DMS153 treated with DMSO at 0.1 percent for 48 hours (cell line): ENCODE measurements at regions not wholly inside any gene's neighbourhood (a gene's known extent, or its start where the extent isn't known, plus 50 kb on each side); places are given as distances from the start of the nearest gene placed in this dataset.
A peak's percentile ranks its signal among the peaks of the same experiment; 100 is the strongest.
"Not testable (repeated sequence)": the region's sequence is repeated elsewhere in the genome, so short reads cannot be mapped to it uniquely, and the experiment has no call there.

Experiments
- DNase-seq: peaks from one replicate; lab custom pipeline; 2025; ENCODE audit not compliant: unreplicated experiment; lab: John Stamatoyannopoulos, UW

DNA sequence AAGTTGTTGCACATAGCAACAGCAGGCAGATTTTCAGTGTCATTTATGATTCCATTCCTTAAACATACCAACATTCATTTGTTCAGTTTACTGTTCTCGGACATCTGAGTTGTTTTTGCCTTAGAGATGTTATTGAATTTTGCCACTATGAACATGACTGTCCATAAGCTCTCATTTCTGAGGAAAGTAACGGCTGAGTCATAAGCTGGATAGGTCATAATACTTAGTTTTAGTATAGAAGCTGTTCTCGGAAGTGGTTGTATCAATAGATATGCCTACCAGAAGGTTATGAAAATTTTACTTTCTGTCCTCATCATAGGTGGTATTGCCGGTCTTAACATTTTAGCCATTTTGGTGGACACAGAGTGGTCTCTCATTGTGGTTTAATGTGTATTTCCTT, 157.1 kb upstream of the CLNK start:
- no peak for DNase-seq

DNA sequence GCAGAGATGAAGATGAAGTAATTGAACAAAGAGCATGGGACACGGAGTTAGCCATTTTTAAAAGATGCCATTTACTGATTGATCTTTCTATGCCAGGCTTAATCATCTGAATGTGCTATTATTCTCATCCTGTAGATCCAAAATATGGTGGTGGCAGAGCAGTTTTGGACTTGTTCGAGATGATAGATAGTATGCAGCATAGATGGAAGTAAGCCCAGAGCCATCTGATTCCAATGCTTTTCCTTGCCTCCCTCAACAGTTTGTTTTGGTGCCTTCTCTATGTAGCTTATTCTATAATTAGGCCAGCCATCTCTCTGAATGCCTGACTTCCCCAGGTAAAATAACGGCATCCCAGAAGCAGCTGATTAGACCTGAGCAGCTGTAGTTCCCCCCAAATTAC, 152.6 kb upstream of the CLNK start:
- no peak for DNase-seq

DNA sequence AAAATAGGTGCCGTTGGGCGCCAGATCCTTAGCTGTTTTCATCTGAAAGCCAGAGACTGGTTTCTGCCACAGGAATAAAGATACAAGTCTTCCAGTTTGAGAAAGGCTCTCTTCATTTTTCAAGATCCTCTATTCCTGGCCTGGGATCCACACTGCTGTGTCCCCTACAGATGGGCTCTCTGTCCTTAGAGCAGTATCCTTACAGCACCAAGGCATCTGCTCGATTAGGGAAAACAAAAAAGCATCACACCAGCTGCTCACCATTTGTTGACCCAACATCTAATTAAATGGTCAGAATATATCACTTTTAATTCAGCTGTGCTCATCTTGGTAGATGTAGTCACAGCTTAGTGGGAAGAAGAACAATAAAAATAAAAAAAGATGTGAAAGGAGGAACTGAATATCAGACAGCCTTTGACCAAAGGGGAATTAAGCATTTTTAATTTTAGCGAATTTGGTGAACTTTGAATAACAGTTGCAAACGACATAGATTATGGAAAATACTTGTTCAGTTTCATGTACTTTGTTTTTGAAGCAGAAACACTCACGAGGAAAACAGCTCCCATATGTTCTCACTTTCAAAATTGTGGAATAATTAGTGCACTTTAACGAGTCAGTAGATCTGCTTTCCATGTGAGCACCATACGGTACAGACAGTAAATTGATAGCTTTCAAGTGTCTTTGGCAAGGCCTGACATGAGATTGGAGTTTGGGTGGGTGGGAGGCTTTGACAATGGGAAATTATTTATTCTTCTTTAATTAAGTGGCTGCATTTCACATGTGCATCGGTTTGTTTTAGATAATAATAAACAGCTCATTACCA, 148.4 kb upstream of the CLNK start:
- DNase-seq = no peak

DNA sequence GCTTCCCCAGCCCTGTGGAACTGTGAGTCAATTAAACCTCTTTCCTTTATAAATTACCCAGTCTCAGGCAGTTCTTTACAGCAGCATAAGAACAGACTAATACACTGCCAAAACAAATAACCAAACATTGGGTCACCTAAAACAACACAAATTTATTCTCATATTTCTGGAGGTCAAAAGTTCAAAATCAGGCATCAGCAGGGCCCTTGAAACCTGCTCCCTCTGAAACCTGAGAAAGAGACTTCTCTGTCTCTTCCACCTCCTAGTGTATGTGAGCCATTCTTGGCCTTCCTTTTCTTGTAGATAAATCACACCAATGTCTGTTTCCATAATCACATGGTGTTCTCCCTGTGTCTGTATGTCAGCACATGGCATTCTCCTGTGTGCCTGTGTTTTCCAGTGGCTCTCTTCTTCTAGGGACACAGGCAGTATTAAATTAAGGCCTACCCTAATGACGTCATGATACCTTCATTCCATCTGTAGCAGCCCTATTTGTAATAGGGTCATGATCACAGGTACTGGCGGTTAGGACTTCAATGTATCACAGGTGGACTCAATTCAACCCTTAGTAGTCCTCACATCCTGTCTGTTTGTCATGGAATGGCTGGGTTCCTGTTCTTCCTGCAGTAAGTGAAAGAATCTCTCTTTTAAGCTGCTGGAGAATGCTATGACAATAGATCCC, 147.3 kb upstream of the CLNK start:
- DNase-seq = no peak

DNA sequence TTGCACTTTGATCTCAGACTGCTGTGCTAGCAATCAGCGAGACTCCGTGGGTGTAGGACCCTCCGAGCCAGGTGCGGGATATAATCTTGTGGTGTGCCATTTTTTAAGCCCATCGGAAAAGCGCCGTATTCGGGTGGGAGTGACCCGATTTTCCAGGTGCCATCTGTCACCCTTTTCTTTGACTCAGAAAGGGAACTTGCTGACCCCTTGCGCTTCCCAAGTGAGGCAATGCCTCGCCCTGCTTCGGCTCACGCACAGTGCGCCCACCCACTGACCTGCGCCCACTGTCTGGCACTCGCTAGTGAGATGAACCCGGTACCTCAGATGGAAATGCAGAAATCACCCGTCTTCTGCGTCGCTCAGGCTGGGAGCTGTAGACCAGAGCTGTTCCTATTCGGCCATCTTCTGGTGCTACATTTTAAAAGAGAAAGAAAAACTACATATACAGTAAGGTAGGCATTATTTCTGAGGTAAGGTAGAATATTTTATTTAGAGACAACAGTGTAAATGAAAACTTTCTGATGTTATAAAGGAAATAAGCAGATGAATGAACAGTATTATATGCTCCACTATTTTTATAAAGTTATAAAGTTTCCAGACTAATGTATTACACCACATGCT, 144.5 kb upstream of the CLNK start:
- DNase-seq = not testable (repeated sequence)

DNA sequence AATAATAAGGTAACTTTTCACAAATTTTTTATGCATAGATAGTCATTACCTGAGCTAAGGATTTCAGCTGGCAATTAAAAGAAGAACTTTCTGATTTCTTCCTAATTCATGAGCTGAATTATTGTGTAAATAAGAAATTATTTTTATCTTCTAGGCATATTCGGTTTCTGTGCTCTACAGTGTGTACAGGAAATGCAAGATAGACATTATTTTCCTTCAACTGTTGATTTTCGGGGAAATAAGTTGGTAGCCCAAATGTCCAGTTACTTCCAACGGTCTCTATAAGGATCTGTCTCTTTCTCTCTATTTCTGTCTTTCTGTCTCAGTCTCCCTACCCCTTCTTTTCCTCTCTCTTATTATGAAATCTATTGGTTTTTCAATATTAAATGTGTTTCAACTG, 137.3 kb upstream of the CLNK start:
- DNase-seq = no peak

DNA sequence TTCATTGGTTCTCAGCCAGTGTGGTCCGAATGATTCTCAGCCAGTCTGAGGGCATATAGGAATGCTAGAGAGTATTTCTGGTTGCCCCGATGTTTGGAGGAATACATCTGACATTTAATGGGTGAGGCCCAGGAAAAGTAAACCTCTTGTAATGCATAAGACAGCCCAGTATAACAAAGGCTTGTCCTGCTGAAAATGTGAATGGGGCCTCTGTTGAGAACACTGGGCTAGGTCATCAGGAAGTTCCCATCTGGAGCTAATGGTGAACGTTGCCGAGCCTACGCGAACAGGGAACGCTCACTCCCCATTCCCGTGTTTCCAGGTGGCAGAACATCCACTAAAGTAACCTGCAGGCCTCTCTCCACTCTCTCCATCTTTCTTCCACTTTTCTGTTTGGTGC, 132.0 kb upstream of the CLNK start:
- no peak for DNase-seq

DNA sequence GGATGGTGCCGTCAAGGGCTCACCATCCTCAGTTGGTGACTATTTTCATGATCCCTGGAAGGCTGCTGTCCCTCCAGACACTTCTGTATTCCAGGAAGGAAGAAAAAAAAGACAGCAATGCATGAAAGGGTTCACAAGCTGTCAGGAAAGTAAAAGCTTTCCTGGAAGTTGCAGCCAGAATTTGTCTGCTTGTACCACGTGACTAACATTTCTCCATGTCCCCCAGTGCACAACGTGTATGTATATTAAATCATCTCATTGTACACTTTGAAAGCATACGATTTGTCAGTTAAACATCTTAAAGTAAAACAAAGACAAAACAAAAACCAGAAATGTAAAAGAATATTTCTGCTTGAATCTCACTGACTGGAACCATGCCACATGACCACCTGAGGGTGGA, 127.4 kb upstream of the CLNK start:
- no peak for DNase-seq

DNA sequence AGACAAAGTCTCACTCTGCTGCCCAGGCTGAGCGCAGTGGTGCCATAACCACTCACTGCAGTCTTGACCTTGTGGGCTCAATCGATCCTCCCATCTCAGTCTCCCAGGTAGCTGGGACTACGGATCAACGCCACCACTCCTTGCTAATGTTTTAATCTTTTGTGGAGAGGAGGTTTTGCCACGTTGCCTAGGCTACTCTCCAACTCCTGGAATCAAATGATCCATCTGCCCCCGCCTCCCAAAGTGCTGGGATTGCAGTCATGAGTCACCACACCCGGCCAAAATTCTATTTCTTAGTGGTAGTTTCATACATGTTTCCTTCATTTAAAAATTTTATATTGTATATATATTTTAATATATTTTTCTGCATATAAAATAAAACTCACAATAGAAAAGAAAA, 125.8 kb upstream of the CLNK start:
- DNase-seq = no peak

DNA sequence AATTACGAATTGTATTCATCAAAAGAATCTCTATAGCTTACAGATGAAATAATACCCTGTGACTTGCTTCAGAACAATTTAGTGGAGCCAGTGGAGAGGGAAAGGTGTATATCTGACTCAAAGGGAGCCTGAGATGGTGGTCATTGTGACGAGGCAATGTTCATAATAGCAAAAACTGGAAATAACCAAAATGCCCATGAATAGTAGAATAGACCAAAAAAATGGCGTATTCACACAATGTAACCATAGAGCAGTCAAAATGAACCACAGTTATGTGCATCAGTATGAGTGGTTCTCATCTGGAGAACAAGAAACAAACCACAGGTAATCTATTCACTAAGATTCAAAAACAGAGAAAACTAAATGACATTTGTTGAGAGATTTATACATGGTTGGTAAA, 125.3 kb upstream of the CLNK start:
- DNase-seq = no peak

DNA sequence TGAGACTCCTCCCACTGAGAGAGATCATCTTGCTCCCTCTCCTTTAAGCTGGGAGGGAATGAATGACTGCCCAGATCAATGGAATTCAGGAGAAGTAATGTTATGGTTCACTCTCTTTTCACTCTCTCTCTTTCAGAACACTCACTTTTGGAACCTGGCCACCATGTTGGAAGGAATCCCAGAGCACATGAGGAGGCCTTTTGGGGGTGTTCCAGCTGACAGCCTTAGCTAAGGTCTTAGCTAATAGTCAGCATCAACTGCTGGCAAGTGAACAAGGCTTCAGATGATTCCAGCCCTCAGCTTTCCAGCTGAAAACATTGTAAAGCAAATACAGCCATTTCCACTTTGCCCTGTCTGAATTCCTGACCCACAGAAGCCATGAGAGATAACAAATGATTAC, 124.0 kb upstream of the CLNK start:
- no peak for DNase-seq

DNA sequence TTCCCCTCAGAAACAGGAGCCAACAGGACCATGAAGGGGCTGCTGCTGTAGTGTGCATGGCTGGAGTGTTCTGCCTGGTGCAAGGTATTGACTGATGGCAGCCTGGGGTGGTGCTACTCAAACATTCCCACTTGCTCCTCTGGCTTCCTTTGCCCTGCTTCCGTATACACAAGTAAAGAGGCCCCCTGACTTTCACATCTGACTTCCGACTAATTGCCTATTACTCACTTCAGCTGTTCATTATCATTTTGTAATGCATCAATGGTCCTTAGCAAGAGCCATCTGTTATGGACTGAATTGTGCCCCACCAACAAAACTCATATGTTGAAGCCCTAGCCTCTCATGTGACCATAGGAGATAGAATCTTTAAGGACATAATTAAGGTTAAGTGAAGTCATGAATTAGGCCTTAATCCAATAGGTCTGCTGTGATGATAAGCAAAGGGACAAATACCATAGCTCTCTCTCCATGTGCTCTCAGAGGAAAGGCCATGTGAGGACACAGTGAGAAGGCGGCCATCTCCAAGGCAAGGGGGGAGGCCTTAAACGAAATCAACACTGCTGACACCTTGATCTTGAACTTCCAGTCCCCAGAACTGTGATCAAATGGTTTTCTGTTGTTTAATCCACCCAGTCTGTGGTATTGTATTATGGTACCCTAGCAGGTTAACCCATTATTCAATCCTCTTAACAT, 122.5 kb upstream of the CLNK start:
- DNase-seq = no peak

DNA sequence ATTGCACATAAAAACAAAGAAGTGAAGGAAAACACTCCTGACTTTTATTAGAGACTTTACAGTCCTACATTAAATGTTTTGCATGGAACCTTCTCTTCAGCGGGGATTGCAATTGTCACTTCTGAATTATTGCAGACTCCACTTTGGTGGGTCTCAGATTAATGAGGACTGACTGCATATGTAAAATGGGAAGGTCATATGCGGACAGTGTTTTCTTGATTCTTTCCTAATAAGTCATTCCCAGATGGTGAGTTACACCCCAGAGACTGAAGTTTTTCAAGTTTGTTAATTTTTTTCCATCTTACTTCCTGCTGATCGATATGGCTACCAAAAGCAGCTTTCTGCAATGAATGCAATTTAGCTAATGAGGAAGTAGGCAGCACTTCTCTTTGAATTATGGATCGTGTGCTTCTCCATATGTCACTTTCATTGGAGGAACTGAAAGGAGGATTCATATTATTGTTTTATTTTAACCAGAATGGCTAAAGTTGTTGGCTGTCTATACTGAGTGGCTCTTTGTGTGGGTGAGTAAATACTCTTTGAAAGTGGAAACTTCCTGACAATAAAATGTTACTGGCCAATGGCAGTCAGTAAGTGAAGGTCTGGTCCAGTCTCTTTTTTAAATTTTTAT, 119.3 kb upstream of the CLNK start:
- DNase-seq = no peak

DNA sequence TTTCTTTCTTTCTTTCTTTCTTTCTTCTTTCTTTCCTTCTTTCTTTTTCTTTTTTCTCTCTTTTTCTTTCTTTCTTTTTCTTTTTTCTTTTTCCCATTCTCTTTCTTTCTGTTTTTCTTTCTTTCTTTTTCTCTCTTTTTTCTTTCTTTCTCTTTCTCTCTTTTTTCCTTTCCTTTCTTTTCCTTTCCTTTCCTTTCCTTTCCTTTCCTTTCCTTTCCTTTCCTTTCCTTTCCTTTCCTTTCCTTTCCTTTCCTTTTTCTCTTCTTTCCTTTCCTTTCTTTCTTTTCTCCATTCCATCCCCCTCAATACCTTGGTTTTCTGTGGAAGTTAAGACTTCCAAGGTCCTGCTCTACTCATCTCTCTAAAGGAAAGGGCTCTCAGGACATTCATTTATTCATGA, 102.8 kb upstream of the CLNK start:
- no peak for DNase-seq

DNA sequence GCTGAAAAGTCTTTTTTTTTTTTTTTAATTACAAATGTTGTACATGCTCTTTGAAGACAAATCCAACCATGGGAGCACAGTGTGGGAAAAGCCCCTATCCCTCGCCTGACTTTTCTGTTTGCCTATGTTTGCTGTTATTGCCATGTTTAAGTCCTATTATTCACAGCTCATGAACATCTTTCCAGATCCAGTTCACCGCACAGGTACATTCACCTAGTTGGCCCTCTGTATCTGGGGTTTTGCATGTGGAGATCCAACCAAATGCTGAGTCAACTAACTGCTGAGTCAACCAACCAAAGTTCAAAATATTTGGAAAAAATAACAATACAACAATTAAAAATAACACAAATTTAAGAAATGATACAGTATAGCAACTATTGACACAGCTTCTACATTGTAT, 100.1 kb upstream of the CLNK start:
- no peak for DNase-seq

DNA sequence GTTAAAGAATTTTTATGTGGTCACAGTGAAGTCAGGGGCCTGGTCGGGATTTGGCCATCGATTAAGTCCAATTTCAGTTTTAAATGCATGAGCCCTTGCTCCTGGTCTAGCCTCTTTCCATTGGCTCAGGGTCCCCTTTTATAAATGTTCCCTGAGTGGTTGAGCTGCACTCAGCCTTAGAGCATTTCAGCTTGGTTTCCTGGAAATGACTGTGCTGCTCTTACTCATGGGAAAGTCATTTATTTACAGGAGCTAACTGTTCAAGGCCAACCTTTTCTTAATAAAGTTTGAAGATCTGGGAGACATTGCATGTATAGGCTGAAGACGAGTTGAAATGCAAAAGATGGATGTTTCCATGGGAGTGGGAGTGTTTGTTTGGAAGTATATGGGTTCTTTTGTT, 98.8 kb upstream of the CLNK start:
- DNase-seq = no peak

DNA sequence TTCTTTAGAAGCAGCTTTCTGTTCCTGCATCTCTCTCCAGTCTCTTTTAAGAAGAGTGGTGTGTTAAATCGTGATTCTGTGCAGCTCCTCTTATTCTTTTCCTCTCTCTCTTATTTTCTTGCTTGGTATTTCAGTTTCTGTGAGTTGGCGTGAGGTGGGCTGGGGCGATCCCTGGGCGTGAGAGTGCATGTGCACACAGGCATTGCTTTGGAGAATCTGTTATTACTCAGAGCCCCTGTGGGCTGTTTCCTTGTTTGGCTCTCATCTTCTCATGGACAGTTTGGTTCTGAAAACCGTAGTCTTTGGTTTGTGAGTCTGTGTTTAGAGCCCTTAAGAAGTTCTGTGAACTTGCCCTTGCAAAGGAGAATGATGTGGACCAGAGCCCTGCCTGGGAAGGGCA, 97.2 kb upstream of the CLNK start:
- DNase-seq = no peak

DNA sequence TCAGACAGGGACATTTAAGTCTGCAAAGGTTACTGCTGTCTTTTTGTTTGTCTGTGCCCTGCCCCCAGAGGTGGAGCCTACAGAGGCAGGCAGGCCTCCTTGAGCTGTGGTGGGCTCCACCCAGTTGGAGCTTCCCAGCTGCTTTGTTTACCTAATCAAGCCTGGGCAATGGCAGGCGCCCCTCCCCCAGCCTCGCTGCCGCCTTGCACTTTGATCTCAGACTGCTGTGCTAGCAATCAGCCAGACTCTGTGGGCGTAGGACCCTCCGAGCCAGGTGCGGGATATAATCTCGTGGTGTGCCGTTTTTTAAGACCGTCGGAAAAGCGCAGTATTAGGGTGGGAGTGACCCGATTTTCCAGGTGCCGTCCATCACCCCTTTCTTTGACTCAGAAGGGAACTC, 96.2 kb upstream of the CLNK start:
- not testable (repeated sequence) for DNase-seq

DNA sequence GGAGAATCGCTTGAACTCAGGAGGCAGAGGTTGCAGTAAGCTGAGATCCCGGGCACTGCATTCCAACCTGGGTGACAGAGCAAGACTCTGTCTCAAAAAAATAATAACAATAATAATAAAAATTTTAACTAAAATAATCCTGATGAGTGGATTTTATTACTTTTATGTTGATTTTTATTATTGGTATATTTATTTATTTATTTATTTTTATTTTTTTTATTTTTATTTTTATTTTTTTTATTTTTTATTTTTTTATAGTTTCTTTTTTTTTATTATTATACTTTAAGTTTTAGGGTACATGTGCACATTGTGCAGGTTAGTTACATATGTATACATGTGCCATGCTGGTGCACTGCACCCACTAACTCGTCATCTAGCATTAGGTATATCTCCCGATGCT, 90.6 kb upstream of the CLNK start:
- DNase-seq = not testable (repeated sequence)

DNA sequence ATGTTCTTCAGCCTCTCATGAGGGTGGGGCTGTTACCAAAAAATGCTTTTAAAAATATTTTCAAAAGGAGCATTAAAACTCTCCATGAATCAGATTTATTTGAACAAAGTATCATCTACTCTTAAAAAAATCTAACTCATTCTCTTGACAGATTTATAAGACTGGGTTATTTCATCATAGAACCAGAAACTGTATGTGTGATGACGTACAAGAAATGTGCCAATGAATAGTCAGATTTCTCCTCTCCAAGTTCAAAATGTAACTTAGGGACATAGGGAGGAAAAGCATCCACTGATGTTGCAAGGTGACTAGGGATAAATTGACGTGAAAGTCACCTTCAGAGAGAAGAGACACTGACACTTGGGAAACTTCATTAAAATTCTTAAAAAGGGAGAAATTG, 89.1 kb upstream of the CLNK start:
- no peak for DNase-seq

DNA sequence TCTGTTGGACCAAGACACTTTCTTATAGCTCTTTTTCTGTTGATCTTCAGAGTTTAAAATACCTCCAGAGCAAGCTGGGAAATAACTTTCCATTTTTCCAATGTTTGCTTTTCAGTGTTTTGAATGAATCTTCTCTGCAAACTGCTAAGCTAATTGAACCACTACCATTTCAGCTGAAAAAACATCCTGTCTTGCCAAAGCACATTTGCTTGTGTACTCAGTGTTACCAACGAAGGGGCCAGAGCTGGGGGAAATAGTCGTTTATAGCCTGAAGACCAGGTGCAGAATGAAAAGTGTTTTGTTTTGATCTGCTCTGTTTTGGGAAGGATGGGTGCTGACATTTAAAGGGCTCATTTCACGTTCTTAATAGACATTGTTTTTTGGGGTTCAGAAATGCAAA, 88.4 kb upstream of the CLNK start:
- peak; percentile 21 for DNase-seq
